NCI-H748 (cell line): ENCODE measurements at regions not wholly inside any gene's neighbourhood (a gene's known extent, or its start where the extent isn't known, plus 50 kb on each side); places are given as distances from the start of the nearest gene placed in this dataset.

ENCODE experiments used
- DNase-seq: peaks from one replicate; lab custom pipeline; 2025; ENCODE audit not compliant: unreplicated experiment; lab: John Stamatoyannopoulos, UW

DNA sequence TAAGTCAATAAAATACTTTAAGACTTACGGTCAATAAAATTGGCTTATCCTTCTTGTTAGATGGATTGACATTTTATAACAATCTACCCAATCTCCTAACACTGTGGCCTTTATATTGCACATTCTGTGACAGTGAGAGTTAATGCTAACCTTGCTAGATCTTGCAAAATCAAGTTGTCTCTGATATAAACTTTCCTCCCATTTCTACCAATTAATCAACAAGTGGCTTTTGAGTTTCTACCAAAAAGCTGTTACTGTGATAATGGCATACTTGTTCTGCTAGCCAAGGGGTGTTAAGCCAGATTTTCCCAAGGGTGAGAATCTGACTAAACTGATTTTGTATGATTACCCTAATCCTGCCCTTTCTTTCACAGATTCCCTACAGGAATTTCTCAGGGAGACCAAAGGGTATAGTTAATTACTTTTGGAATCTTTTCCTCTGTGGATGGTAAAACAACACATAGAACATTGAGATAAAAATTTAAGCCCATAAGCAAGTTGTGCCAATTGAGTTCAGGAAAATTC, 174.1 kb upstream of the SUCLG2 start:
- no peak for DNase-seq

DNA sequence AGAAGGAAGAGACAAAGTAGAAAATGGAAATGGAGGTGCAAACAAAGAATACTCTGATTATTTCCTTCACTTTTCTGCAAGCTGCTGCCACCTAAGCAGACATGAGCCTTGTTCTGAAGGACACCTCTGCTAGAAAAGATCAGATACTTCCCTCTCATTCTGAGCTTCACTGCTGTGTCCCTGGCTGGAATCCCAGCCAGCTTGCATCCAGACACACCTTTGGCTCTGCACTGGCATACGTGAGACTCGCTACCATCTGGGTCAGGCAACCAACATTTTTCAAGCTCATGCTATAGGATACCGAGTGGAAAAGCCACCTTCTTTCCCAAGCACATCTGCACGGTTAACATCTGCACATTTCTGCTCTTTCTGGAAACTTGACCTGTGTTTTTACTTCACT, 166.7 kb upstream of the SUCLG2 start:
- no peak for DNase-seq

DNA sequence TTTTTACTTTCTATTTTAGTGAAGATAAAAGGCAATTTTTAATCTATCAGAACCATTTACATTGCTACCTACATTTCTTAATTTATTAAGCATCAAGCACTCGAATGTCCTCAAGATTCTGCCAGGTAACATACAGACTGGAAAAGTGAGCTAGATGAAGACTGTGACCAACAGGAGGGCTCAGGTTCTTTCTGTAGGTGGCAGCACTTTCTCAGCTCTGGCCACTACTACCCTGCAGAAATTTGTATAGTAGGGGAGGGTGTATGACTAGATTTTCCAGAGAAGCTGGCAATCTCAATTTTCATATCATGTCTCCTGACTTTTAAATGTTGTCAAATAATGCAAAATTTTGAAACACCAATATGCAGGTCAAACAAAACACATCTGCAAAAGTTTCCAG, 165.0 kb upstream of the SUCLG2 start:
- DNase-seq, result peak; percentile 56

DNA sequence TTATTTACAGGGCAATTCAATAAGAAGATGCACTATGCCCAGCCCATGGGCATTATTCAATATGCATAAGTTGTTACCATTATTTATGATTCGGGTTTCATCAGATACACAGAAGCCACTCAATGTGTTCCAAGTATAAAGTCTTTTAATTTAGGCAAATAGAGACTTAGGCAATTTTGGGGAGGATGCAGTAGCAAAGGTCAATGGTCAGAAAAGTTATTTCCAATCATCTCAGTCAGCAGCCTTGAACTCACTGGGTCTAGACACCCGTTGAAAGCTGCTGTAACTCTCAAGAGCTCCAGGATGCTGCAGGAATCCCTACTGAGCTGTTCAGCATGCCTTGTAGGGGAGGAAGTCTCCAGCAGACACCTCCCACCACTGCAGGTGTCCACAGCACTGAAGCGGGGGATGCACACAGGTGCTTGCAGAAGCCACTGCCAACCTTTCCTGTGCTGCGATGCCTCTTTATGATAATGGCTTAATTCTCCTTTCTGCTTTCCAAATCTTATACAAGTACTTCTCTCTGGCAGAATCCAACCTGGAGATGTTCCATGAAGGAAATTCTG, 155.0 kb upstream of the SUCLG2 start:
- DNase-seq, result no peak

DNA sequence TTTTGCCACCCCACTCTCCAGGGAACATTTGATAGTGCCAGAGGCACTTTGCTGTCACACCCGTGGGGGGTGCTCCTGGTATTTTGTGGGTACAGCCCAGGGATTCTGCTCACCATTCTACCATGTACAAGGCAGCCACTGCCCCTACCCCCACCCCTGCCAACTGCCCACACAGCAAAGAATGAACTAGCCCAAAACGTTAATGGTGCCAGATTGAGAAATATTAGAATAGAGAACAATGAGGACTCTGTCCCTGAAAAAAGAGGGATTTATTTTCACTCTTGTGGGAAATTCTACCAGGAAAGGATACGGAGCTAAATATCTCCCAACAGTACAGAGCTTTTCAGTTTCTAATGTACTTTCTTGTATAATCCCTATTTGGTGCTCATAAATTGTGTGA, 154.5 kb upstream of the SUCLG2 start:
- DNase-seq, result no peak

DNA sequence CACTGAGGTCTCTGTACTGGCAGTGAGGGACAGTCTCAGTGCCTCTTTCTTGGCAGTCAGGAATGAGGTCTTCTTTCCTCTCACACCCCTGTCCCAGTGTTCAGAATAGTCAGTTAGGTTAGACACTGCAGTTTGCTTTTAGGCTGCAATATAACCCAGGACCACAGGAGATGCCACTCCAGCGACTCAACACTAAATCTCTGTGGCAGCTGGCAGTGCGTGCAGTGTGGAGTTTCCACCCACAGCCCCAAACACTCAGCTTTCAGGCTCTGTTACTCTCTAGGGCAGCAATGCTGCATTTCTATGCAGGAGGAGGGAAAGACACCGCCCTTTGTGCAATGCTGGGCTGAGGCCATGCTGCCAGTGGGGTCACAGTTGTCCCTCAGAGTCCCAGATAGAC, 150.2 kb upstream of the SUCLG2 start:
- DNase-seq, result no peak

DNA sequence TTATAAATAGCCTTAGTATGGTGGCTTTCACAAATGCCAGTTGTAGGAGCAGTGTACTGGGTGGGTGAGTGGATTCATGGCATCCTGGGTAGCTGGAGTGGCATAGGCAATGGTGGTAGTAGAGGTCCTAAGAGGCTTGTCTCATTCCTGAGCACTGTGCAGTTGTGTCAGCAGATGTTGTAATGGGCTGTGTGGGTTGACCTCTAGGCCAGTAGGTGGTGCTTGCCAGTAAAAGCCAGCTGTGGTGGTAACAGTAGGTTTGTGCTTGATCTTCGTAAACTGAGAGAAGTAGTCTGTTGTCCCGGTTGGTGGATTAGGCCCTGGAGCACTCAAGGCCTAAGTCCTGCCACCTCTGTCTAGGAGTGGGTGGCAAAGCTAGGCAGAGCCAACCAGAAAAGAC, 149.7 kb upstream of the SUCLG2 start:
- DNase-seq, result no peak

DNA sequence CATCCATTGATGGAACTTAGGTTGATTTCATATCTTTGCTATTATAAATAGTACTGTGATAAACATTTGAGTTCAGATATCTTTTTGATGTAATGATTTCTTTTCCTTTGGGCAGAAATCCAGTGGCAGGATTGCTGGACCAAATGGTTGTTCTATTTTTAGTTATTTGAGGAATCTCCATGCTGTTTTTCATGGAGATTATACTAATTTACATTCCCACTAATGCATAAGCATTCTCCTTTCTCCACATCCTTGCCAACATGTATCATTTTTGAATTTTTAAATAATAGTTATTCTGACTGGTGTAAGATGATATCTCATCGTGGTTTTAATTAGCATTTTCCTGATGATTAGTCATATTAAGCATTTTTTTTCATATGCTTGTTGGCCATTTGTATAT, 144.0 kb upstream of the SUCLG2 start:
- no peak for DNase-seq

DNA sequence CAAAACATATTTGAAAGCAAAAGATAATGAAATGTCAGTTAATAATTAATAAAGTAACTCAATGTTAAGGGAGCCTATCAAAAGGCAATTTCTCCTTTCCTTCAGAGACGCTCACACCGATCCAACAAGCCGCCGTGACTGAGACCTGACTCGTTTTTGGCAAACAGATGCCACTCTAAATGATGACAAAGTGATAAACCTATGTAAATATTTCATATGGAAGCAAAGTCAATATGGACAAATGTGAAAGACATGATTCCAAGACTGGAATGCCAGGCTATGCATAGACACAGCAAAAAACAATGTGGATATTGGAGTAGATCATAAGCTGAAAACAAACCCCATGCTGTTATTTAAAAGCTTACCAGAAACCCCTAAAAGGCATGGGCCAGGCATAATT, 137.2 kb upstream of the SUCLG2 start:
- DNase-seq, result no peak

DNA sequence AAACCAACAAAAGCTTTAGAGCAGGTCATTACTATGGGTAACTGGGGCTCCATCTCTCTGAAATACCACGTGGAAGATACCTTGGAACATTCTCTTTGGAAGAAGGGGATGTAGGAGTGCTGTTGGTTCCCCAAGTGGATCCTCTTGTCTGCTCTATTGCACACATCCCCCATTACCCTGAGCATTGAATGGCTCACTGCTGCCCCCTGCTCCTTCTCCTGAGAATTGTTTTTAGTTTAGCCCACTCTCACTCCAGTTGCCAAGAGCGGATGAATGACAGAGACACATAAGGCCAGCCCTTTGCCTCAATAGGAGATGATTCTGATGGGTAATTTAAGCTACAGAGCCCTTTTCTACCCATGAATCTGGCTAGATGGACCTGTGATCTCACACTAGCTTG, 135.6 kb upstream of the SUCLG2 start:
- DNase-seq, result peak; percentile 38

DNA sequence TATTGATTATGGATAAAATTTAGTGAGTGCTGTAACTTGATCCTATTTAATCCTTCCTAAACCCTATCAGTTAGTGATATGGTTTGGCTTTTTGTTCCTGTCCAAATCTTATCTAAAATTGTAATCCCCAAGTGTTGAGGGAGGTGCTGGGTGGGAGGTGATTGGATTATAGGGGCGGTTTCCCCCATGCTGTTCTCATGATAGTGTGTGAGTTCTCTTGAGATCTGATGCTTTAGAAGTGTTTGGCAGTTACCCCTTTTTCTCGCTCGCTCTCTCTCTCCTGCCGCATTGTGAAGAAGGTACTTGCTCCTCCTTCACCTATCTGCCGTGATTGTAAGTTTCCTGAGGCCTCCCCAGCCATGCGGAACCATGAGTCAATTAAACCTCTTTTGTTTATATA, 134.0 kb upstream of the SUCLG2 start:
- DNase-seq, result no peak

DNA sequence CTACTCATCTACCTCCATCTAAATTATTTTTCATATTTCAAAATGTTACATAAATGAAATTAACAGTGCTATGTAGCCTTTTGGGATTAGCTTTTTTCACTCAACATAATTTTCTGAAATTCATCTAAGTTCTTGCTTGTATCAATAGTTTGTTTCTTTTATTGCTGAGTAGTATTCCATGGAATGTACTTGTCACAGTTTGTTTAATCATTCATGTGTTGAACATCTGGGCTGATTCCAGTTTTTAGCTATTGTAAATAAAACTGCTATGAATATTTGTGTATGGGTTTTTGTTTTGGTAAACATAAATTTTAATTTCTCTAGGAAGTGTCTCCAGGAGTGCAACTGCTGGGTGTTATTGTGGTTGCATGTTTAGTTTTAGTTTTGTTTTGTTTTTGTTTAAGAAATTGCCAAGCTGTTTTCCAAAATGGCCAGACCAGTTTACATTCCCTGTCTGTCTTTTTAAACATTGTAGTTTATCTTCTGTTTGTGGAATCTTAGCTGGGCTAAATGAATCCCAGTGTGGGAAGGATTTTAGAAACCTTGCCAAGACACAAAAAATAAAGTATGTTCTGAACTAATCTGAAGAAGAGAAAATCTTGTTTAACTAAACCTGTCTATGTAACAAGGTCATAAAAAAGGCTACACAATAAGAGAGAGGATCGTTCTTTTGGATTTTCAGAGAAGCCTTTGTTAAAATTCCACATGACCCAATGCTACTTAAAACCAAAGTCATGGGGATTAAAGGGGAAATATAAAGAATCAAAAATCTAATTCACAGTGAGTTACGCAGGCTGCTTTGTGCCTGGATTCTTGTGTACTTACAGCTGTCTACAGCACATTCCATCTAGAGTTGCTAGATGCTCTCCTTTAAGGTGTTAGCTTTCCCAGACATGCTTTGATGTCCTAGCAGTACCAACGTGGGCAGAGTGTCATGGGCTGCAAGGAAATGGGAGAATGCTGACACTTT, 129.2 kb upstream of the SUCLG2 start:
- DNase-seq, result no peak

DNA sequence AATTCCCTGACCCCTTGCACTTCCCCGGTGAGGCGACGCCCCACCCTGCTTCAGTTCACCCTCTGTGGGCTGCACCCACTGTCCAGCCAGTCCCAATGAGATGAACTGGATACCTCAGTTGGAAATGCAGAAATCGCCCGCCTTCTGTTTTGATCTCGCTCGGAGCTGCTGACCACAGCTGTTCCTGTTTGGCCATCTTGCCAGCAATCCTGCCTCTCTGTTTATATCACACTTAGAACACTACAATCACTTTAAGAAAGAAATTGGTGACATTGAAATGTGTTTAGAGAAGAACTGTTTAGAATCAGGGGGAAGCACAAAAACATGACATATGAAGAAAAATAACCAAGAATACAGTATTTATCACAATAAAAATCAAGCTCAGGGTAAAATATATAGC, 127.5 kb upstream of the SUCLG2 start:
- no peak for DNase-seq

DNA sequence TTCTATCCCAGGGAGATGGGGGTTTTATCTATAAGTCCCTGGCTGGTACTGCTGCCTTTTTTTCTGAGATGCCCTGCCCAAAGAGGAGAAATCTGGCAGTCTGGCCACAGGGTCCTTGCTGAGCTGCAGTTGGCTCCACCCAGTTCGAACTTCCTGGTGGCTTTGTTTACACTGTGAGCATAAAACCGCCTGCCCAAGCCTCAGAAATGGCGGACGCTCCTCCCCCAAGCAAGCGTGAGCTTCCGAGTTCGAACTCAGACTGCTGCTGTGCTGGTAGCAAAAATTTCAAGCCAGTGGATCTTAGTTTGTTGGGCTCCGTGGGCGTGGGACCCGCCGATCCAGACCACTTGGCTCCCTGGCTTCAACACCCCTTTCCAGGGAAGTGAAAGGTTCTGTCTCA, 126.8 kb upstream of the SUCLG2 start:
- no peak for DNase-seq

DNA sequence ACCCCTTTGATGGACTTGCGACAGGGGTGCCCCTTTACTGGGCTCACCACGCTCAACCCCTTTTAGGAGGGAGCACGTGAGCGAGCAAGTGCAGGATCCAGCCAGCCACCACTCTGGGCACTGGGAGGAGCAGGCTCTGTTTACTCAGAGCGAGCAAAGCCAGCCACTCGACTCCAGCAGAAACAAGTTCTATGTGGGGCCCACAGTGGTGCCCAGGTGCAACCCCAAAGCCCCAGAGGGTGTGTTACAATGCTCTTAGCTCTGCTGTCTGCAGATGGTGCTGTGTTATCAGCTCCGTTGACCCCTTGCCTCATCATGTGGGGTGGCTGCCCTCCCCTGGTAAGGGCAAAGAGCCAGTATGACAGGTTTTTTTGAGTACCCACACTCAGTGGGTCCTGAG, 120.3 kb upstream of the SUCLG2 start:
- DNase-seq, result peak; percentile 2

DNA sequence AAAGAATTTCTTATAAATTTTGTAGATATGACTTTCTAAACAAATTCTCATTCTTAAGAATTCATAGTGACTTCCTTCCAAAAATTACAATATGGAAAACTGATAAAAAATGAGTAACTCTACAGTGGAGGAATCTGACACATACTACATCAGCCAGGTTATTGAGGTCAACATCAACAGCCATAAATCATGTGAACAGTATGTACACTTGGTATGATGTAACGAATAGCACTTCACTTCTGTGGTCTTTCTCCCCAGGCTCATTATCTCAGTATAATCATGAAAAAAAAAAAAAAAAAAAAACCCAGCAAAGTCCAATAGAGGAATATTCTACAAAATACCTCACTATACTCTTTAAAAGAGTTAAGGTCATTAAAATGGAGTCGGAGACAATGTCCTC, 111.2 kb upstream of the SUCLG2 start:
- no peak for DNase-seq

DNA sequence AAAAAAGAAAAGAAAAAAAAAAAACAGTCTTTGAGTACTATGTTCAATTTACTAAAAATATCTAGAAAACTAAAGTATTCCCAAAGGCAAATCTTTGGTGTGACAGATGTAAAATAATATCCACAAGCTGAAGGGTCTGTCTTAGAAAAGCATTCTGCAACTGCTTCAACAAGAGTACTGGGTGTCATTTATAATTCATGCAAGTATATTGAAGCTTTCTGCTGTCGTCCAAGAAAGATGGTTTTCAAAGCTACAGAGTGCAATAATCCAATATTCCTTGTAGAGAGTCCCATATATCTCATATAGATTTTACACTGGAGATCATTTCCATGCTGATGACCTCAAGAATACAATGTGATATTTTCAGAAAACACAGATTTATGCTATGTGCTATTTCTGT, 90.9 kb upstream of the SUCLG2 start:
- no peak for DNase-seq

DNA sequence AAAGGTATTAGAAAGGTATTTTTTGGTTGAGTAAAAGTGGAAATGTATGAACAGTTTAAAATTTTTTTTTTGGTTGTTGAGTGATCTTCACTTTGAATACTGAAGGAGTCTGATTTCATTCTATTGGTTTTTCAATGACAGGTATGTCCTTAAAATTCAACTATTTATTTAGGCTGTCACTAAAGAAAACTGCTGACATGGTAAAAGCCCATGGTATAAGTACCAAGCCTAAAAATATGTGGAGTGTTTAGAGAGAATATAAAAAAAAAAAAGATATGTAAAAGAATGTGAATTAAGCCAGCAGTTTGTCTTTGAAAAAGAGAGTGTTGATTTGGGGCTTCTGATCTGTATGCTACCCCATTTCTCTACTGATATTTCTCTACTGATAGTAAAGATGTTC, 90.3 kb upstream of the SUCLG2 start:
- DNase-seq, result no peak

DNA sequence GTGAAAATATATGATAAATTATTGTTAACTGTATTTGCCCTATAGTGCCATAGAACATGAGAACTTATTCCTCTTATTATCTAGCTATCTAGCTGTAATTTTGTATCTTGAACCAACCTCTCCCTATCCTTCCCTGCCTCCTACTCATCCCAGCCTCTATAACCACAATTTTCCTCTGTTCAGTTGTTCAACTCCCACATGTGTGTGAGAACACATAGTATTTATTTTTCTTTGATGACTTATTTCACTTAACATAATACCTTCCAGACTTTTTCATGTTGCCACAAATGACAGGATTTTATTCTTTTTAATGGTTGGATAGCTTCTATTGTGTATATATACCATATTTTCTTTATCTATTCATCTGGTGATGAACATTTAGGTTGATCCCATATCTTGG, 85.4 kb upstream of the SUCLG2 start:
- DNase-seq, result no peak

DNA sequence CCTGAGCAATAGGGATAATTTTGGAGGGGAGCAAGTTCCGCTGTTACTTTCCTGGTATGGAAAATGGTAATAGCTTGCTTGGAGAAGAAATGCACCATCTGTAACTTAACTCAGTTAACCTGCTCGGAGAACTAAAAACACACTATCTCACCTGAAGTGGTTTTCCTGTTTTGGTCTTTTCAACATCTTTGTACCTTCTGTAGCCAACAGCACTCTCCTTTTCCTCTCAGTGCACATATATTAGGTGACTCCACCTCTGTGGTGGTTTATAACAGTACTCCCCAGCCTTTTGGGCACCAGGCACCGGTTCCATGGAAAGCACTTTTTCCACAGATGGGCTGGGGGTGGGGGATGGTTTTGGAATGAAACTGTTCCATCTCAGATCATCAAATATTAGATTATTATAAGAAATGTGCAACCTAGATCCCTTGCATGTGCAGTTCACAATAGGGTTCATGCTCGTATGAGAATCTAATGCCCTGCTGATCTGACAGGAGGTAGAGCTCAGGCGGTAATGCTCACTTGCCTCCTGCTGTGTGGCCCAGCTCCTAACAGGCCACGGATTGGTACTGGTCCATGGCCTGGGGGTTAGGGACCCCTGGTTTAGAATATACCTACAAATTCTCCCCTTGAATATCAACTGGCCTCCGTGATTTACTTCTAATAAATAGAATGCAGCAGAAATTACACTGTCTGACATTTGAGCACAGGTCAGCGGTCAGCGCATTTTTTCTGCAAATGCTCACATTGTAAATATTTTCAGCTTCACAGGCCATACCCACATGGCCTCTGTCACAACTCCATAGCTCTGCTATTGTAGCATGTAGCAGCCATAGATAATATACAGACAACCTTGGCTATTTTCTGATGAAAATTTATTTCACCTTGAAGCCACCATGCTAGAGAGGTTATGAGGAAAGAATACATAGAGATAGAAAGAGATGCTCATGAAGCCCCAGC, 83.8 kb upstream of the SUCLG2 start:
- no peak for DNase-seq

DNA sequence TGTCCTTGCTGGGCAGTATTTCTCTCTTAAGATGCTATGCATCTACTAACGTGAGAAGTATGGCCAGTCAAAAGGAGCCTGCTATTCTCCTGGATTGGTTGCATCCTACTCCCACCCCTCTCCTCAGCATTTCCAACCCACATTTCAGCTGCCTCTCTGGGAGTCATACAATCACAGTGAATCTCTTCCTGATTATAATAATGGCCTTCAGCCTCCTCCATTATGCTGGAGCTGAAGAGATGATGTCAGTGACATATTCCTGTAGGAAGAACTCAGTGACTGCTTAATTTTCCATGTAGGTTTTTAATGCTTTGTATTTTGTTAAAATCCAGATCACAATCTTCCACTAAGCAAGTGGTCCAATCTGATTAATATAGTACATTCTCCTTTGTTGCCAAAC, 82.7 kb upstream of the SUCLG2 start:
- no peak for DNase-seq
